GM19239 (cell line): ENCODE measurements at regions not wholly inside any gene's neighbourhood (a gene's known extent, or its start where the extent isn't known, plus 50 kb on each side); places are given as distances from the start of the nearest gene placed in this dataset.

Experiments used
- DNase-seq: peaks from one replicate; pipeline ENCODE4 v3.0.0; 2011; ENCODE audit warnings: low spot score; ENCODE audit not compliant: insufficient read length
- FAIRE-seq: peaks from 2 replicates; lab custom pipeline; 2011; peaks lifted over from hg19 to GRCh38; lab: Jason Lieb, UNC

DNA sequence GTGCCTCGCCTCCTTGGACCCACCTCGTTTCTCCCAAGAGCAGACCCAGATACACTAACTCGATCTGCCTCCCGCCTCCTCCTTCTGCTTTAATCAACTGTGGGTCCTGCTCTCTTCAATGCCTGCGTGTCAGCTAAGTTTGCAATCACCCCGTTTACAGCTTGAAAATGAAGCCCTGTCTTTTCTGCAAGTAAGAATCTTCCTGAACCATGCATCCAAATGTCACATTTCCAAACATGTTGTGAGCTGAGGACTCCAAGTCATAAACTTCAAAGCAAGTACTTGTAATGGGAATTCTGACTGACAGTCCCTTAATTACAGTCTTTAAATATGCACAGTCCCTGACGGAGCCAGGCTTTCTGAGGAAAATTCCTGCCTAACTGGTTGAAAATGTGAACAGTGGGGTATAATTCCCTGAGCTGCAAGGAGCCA is 154.9 kb upstream of the UQCRFS1 start:
- no peak for DNase-seq
- FAIRE-seq = no peak

DNA sequence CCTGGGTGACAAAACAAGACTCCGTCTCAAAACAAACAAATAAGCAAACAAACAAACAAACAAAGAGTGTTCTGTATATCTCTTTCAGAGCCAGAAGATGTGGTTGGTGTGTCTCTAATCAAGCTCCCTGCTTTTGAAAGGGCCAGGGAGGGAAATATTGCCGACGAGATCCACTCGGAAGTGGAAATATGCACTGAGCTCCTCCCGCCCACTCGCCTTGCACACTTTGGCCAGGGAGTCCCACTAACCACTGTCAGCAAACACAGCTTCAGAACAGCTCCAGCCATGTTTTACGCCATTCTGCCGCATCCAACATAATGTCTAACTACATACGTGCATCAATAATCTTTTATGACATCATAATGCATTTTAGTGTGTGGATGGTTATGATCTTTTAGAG is 155.5 kb upstream of the VSTM2B start:
- FAIRE-seq (no peak), DNase-seq (no peak)

DNA sequence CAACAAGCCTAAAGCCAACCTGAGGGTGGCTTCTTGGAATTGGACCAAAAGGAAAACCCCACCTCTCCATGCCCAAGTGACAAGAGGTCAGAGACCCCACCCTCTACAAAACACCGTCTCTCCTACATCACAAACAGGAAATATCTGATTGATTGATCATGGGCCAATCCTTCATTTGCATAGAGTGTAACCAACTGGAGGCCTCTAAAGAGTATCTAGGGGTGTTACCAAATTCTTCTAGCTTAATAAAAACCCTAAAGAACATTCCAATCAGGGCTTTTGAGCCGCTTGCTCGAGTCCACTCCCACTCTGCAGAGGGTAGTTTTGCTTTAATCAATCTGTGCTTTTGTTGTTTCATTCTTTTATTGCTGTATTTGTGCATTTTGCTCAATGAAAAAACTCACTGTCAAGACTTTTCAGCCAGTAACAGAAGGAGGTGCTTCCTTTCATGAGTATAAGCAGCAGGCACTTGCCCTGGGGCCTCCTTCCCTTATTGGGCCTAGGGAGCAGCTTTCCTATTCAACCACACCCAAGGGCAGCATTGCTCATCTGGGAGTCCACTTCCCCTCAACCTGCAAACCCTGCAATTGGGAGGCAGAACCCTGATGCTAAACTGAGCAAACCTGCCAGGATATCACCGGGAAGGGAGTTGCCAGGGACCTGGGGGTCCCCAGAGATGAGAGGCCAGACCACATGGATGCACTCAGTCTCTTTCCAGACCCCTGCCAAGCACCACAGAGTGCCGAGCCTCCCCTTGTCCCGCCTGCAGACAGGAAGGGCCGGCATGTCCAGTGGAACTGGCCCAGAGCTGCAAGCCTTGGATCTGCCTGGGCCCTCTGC is 154.3 kb upstream of the VSTM2B start:
- no peak for DNase-seq
- no peak for FAIRE-seq

GRCh38 chr19:29372091-29372415 is 153.7 kb upstream of the VSTM2B start:
- no peak for DNase-seq
- FAIRE-seq = no peak

- DNase-seq = no peak
- FAIRE-seq = no peak
Measured at GRCh38 chr19:29372461-29372860, 153.3 kb upstream of the VSTM2B start.

DNA sequence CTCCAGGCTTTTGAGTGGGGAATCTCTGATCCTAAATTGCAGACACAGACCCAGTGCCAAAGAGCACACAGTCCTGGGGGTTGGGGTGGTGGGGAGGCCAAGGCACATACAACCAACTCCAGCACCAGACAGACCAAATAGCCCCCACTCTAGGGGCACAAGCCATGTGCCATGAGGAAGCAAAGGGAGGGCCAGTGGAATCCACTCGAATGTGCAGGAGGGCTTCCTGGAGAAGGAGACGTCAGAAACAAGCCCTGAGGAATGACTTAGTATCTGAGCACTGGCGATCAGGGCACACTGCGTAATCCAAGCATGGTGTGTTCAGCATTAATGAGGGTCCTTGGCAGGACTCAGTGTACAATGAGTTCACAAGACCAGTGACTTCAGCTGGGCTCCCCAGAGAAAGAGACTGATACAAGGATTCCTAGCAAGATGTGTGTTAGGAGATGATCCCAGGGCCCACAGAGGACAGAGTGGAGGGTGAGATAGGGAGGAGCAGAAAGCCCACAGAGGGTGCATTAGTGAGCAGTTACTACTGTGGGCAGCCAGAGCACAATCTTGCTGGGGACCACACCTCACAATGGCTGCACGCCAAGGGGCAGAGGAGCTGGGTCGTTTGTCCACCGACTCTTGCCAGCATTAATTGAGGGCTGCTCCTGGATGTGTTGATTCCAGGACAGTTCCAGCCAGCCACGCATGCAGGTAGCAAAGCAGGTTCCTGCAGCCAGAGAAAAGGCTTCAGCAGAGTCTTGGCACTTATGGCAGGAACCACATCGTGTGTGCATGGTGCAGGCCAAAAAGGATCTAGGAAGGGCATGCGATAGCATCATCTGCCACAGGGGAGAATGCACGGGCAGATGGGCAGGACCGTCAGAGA is 152.6 kb upstream of the VSTM2B start:
- FAIRE-seq (no peak), DNase-seq (no peak)

DNA sequence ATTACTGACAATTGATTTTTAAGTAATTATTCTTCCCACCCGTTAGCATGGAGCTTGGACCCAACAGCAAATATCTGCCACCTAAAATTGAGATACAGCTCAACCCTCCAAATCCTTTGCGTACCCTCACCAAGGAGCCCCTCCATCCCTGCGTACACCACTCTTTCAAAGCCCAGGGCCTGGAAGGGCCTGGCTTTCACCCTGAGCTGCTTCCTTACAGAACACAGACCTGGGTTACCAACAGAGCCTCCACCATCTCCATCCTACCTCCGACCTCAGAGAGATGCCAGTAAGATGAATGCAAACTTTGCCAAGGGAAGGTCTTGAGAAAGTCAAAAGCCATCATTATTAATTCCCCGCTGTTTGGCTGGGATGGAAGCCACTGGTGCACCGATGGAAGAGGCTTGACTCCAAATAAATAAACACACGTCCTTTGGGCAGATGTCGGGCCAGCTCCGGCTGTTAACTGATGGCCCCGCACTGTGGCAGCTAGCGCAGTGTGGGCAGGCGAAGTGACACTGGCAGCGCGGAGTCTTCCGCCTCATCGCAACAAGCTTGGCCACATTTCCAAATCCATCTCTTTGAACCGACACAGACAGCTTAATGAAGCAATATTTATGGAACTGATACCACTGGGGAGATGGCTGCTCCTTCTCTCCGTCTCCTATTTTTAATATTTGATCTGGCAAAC is 150.2 kb upstream of the VSTM2B start:
- FAIRE-seq (no peak), DNase-seq (no peak)

GRCh38 chr19:29376855-29377354 is 148.9 kb upstream of the VSTM2B start:
- no peak for FAIRE-seq
- DNase-seq = no peak

DNA sequence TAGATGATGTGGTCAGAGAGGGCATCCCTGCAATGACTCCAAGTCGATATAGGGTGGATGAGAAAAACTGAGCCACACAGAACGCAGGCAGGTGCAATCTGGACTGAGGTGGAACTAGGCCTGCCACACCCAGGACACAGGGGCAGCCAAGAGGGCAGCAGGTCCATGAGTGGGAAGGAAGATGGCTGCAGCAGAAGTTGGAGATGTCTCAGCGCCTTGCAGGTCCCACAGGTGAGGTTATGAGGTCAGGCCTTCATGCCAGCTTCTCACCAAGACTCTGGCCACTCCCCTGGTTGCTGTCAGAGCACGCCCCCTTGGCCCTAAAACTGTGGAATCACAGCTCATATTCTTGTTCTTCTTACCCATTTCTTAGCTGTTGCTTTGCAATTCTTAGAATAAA is 147.7 kb upstream of the VSTM2B start:
- DNase-seq (no peak), FAIRE-seq (no peak)

GRCh38 chr19:29378543-29379080 is 147.2 kb upstream of the VSTM2B start:
- FAIRE-seq (no peak), DNase-seq (no peak)

DNA sequence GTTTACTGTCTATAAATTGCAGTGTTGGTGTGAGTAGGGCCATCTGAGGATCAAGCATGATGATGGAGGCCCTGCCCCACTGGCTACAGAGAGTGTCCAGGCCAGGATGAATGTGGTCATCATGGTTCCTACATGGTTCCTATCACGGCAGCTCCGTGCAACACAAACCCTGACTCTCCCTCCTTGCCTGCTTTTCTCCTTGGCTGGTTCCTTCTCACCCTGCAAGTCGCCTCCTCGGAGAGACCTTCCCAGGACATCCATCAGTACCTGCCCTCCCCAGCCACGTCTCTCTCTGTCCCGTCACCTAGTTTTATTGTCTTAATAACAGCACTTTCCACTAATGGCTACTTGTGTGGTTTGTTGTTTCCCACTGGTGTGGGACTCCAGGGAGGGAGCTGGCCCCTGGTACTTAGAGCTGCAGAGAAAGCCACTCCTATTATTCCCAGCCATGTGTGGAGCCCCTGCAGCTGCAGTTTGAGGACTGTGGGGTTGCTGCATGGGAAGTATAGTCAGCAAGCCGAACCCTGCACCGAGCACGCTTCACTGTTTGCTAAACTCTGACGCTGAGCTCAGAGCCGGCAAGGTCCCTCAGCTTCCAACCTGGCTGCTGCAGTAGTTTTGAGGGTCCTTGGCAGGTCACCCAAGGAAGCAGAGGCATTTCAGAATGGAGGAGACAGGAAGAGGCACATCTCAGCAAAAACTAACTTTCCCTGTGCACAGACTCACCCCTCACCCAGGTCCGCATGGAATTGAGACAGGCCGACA is 146.4 kb upstream of the VSTM2B start:
- FAIRE-seq = no peak
- DNase-seq = no peak

- FAIRE-seq = no peak
Measured at GRCh38 chr19:29380581-29380980, 145.2 kb upstream of the VSTM2B start.

DNA sequence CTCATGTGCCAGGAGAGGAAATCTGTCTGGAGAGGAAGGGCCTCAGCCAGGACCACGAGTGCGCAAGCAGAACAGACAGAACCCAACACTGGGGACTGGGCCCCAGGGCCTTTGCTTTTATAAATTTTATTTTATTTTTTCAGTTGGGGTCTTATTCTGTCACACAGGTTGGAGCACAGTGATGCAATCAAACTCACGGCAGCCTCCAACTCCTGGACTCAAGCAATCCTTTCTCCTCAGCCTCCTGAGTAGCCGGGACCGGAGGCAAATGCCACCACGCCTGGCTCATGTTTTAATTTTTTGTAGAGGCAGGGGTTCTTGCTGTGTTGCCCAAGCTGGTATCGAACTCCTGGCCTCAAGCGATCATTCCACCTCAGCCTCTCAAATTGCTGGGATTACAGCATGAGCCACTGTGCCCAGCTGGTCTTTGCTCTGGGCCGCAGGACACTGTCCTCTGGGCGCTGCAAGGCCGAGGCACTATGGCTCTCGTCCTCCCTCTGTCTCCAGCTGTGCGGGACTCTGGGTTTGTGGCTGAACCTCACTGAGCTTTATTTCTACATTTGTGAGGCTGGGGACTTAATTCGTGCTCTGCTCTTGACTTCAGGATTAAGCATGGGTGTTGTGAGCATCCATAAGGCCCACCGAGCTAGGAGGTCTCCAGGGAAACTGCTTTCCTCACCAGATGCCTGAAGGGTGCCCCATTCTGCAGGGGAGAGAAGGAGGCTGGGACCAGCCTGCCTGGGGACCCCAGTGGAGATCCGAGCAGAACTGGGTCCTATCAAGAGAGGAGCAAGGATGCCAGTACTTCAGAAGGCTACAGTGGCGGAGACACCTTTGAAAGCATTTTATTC is 144.2 kb upstream of the VSTM2B start:
- FAIRE-seq = no peak
- DNase-seq = no peak

More at GRCh38 chr19:29380581-29380980, 145.2 kb upstream of the VSTM2B start:
- DNase-seq = no peak

DNA sequence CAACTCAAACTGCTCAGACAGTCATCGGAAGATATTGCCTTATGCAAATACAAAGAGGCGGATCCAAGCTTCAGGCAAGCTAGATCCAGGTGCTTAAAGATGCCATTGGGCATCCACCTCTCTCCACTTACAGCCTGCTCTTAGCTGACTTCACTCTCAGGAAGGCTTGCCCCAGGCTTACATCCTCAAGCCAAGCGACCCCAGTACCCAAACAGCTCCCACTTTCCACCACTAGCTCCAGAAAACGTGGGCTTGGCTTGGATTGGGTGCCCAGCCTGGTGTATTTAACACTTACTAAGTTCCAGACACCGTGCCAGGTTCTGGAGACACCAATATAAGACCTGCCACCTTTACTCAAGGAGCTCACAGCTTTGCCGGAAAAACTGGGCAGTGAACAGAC is 142.1 kb upstream of the VSTM2B start:
- DNase-seq = no peak
- FAIRE-seq = no peak

- FAIRE-seq (no peak), DNase-seq (no peak)
Measured at GRCh38 chr19:29384656-29385055, 141.1 kb upstream of the VSTM2B start.

- DNase-seq (no peak), FAIRE-seq (no peak)
Measured at GRCh38 chr19:29385191-29385795, 140.5 kb upstream of the VSTM2B start.

DNA sequence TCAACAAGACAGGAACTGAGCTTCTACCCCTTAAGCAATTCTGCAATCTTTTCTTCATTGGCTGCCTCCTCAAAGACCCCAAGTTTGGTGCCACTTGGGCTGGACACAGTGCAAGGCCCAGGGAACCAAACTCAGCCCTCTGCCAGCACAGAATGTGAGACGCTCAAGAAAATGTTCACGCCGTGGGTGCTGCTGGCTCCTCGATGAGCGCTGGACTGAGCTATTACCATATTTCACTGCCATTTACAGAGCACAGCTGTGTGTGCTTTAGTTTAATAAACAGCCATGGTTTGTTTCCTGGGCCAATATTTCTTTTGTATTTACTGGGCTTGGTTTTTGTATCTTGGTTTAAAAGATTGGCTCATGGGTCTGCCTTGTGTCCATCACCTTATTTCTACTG is 138.8 kb upstream of the VSTM2B start:
- DNase-seq = no peak
- FAIRE-seq = no peak

DNA sequence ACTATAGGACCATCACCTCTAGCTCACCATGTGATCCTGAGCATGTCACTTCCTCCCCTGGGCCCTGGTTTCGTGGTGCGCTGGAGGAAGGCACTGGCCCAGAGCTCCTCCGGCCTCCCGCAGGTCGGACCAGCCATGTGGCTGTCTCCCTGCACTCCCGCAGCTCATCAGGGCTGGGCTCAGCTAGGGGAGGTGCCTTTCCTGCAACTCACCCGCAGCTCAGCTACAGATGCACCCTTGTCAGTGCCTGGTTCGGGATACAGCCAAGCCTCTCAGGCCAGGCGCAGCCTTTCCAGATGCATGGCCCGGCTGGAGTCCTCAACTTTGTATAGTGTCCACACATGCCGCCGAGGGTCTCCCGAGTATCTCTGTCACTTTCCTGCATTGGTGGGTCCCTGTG is 138.2 kb upstream of the VSTM2B start:
- no peak for DNase-seq
- FAIRE-seq = no peak
